GM23338 (cell line): ENCODE measurements at regions not wholly inside any gene's neighbourhood (a gene's known extent, or its start where the extent isn't known, plus 50 kb on each side); places are given as distances from the start of the nearest gene placed in this dataset.

ENCODE experiments used
- CREB1 ChIP-seq: fragments of 250-450 bp; sonication (Bioruptor Pico); IDR thresholded peaks from 2 replicates; pipeline ENCODE4 v1.5.0; 2020; ENCODE audit warnings: low read depth, mild to moderate bottlenecking, moderate library complexity
- EZH2 ChIP-seq: fragments of 200-600 bp; sonication (generic); IDR thresholded peaks from one replicate; pipeline ENCODE4 v1.8.0; 2017; ENCODE audit warnings: antibody characterized with exemption, mild to moderate bottlenecking, low read depth; ENCODE audit not compliant: unreplicated experiment
- EZH2phosphoT487 ChIP-seq: fragments of 200-600 bp; sonication (generic); IDR thresholded peaks from one replicate; pipeline ENCODE4 v1.8.1; 2018; ENCODE audit warnings: antibody characterized with exemption; ENCODE audit not compliant: unreplicated experiment
- POLR2AphosphoS5 ChIP-seq: IDR thresholded peaks from 2 replicates; pipeline ENCODE4 v1.6.1; 2016; ENCODE audit warnings: antibody characterized with exemption, low read depth
- TF ChIP-seq, protein P1 (sequence below), 2 experiments: fragments of 200-600 bp in 1 of 2; sonication (generic) in 1 of 2; conservative IDR thresholded peaks; 2 replicates each; pipeline versions ENCODE4 v1.5.1 to v1.6.1; 2016 to 2017; ENCODE audit warnings: antibody characterized with exemption in 2 of 2, low read depth in 2 of 2, mild to moderate bottlenecking in 2 of 2, moderate library complexity in 1 of 2

GRCh38 chr5:53749621-53750020 lies 189.2 kb downstream of the NDUFS4 start:
- TF ChIP-seq CREB1 (CRISPR knock-in tag) (no peak), POLR2AphosphoS5 (no peak), EZH2phosphoT487 (no peak), EZH2 (no peak)
- TF ChIP-seq, protein P1, sequence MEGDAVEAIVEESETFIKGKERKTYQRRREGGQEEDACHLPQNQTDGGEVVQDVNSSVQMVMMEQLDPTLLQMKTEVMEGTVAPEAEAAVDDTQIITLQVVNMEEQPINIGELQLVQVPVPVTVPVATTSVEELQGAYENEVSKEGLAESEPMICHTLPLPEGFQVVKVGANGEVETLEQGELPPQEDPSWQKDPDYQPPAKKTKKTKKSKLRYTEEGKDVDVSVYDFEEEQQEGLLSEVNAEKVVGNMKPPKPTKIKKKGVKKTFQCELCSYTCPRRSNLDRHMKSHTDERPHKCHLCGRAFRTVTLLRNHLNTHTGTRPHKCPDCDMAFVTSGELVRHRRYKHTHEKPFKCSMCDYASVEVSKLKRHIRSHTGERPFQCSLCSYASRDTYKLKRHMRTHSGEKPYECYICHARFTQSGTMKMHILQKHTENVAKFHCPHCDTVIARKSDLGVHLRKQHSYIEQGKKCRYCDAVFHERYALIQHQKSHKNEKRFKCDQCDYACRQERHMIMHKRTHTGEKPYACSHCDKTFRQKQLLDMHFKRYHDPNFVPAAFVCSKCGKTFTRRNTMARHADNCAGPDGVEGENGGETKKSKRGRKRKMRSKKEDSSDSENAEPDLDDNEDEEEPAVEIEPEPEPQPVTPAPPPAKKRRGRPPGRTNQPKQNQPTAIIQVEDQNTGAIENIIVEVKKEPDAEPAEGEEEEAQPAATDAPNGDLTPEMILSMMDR (conservative IDR thresholded peaks at IDR 0.05; ENCODE audit: low read depth in 2 of 2), result no peak
